ENCODE measurements at regions not wholly inside any gene's neighbourhood (a gene's known extent, or its start where the extent isn't known, plus 50 kb on each side); places are given as distances from the start of the nearest gene placed in this dataset.

DNA sequence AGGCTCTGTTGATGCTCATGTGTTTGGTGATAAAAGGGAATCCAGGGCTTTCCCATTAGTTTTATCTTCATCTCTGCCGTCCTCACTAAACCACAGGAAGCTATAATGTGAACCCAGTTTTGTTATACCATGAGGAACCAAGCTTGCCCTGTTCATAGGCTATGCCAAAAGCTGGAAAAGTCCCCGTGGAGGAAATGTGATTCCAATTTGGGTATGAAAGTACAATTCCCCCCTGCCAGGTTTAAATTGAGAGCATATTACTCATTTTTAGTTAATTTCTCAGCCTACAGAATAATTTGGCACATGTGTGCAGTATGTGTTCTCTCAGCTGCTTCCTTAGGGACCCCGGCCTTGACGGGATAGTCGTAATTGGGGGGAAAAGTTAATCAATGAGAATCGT is 327.4 kb downstream of the RND3 start:
- TF ChIP-seq, protein P1, sequence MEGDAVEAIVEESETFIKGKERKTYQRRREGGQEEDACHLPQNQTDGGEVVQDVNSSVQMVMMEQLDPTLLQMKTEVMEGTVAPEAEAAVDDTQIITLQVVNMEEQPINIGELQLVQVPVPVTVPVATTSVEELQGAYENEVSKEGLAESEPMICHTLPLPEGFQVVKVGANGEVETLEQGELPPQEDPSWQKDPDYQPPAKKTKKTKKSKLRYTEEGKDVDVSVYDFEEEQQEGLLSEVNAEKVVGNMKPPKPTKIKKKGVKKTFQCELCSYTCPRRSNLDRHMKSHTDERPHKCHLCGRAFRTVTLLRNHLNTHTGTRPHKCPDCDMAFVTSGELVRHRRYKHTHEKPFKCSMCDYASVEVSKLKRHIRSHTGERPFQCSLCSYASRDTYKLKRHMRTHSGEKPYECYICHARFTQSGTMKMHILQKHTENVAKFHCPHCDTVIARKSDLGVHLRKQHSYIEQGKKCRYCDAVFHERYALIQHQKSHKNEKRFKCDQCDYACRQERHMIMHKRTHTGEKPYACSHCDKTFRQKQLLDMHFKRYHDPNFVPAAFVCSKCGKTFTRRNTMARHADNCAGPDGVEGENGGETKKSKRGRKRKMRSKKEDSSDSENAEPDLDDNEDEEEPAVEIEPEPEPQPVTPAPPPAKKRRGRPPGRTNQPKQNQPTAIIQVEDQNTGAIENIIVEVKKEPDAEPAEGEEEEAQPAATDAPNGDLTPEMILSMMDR (IDR thresholded peaks at IDR 0.05) = no peak
- no peak for TF ChIP-seq POLR2A (IDR thresholded peaks at IDR 0.05)
